Smooth muscle cell (in vitro differentiated cells): ENCODE measurements at regions not wholly inside any gene's neighbourhood (a gene's known extent, or its start where the extent isn't known, plus 50 kb on each side); places are given as distances from the start of the nearest gene placed in this dataset.

Experiments
- DNase-seq: peaks from one replicate; lab custom pipeline; 2025; ENCODE audit not compliant: unreplicated experiment; lab: John Stamatoyannopoulos, UW
- H2AFZ ChIP-seq: fragments of 200-600 bp; sonication (generic); 2 replicates; pipeline ENCODE4 v1.6.0; 2016; ENCODE audit warnings: antibody characterized with exemption, low read depth, mild to moderate bottlenecking
- H3F3A ChIP-seq: fragments of 200-600 bp; sonication (generic); 2 replicates; pipeline ENCODE4 v1.6.0; 2017; ENCODE audit warnings: antibody characterized with exemption, low read depth
- H3K27ac ChIP-seq: fragments of 200-600 bp; sonication (generic); 2 replicates; pipeline ENCODE4 v1.5.1; 2016; ENCODE audit warnings: low read depth, mild to moderate bottlenecking
- H3K27me3 ChIP-seq: fragments of 200-600 bp; sonication (generic); 2 replicates; pipeline ENCODE4 v1.6.1; 2016; ENCODE audit warnings: low read depth, mild to moderate bottlenecking
- H3K36me3 ChIP-seq: fragments of 200-600 bp; sonication (generic); 2 replicates; pipeline ENCODE4 v1.5.1; 2016; ENCODE audit warnings: low read depth
- H3K4me1 ChIP-seq: fragments of 200-600 bp; sonication (generic); 2 replicates; pipeline ENCODE4 v1.5.1; 2016; ENCODE audit warnings: low read depth
- H3K4me2 ChIP-seq: fragments of 200-600 bp; sonication (generic); 2 replicates; pipeline ENCODE4 v1.6.0; 2016; ENCODE audit warnings: mild to moderate bottlenecking
- H3K4me3 ChIP-seq: fragments of 200-600 bp; sonication (generic); 2 replicates; pipeline ENCODE4 v1.5.1; 2016; ENCODE audit warnings: mild to moderate bottlenecking
- H3K79me2 ChIP-seq: fragments of 200-600 bp; sonication (generic); 2 replicates; pipeline ENCODE4 v1.6.0; 2016; ENCODE audit warnings: low read depth, mild to moderate bottlenecking
- H3K9ac ChIP-seq: fragments of 200-600 bp; sonication (generic); 2 replicates; pipeline ENCODE4 v1.6.0; 2016; ENCODE audit warnings: low read depth
- H3K9me3 ChIP-seq: fragments of 200-600 bp; sonication (generic); replicated peaks from 2 replicates; pipeline ENCODE4 v1.5.1; 2016; ENCODE audit warnings: low read depth
- H4K20me1 ChIP-seq: fragments of 200-600 bp; sonication (generic); 2 replicates; pipeline ENCODE4 v1.6.0; 2016; ENCODE audit warnings: low read depth
- CTCF ChIP-seq: fragments of 200-600 bp; sonication (generic); IDR thresholded peaks from 2 replicates; pipeline ENCODE4 v1.5.1; 2017; ENCODE audit warnings: borderline replicate concordance, mild to moderate bottlenecking, antibody characterized with exemption; ENCODE audit not compliant: insufficient read depth, poor library complexity, severe bottlenecking
- WGBS: methylation state at CpG from one replicate; pipeline ENCODE4 v1.1.7; 2016; ENCODE audit warnings: low lambda C conversion rate; 5-methylcytosine and 5-hydroxymethylcytosine counted together

- Histone ChIP-seq H4K20me1 (no peaks in the 10 kb centered on the region), H3K79me2 (no peaks in the 10 kb centered on the region), H3K27me3 (no peaks in the 10 kb centered on the region), H3K36me3 (no peaks in the 10 kb centered on the region), H3K4me2 (no peak overlapping the region), H2AFZ (no peak overlapping the region), H3K4me1 (no peaks in the 10 kb centered on the region), H3K9me3 (peaks cover 4% of the 10 kb centered on the region), H3F3A (no peaks in the 10 kb centered on the region), H3K4me3 (no peak overlapping the region), H3K27ac (no peak overlapping the region), H3K9ac (no peak overlapping the region)
- no peak for DNase-seq
- 90% methylated on average over 3 of the region's 3 CpGs for WGBS
- TF ChIP-seq CTCF, result no peak
These were observed 233.7 kb upstream of the NCKAP5 start for GRCh38 chr2:133801946-133802345.

GRCh38 chr2:133802409-133803039 is 234.3 kb upstream of the NCKAP5 start:
- Histone ChIP-seq H3K27ac (no peak overlapping the region), H3K4me3 (no peak overlapping the region), H2AFZ (no peak overlapping the region), H3K4me2 (no peak overlapping the region), H3F3A (no peaks in the 10 kb centered on the region), H3K79me2 (no peaks in the 10 kb centered on the region), H3K36me3 (no peaks in the 10 kb centered on the region), H3K27me3 (no peaks in the 10 kb centered on the region), H3K4me1 (no peaks in the 10 kb centered on the region), H3K9ac (no peak overlapping the region), H4K20me1 (no peaks in the 10 kb centered on the region), H3K9me3 (no peaks in the 10 kb centered on the region)
- no peak for DNase-seq
- 82% methylated on average over 13 of the region's 13 CpGs for WGBS
- no peak for TF ChIP-seq CTCF

GRCh38 chr2:133806564-133806963 is 238.3 kb upstream of the NCKAP5 start:
- H3K4me3 ChIP-seq, result no peak overlapping the region

More at GRCh38 chr2:133806564-133806963, 238.3 kb upstream of the NCKAP5 start:
- no peaks in the 10 kb centered on the region for H3F3A ChIP-seq
- 95% methylated on average over 5 of the region's 5 CpGs for WGBS
- H3K9me3 ChIP-seq, result no peaks in the 10 kb centered on the region
- no peak overlapping the region for H2AFZ ChIP-seq
- no peak overlapping the region for H3K9ac ChIP-seq
- H3K27me3 ChIP-seq, result no peaks in the 10 kb centered on the region
- no peaks in the 10 kb centered on the region for H3K4me1 ChIP-seq
- no peaks in the 10 kb centered on the region for H3K79me2 ChIP-seq
- TF ChIP-seq CTCF, result no peak
- no peaks in the 10 kb centered on the region for H4K20me1 ChIP-seq
- DNase-seq, result no peak
- no peak overlapping the region for H3K27ac ChIP-seq
- no peak overlapping the region for H3K4me2 ChIP-seq
- no peaks in the 10 kb centered on the region for H3K36me3 ChIP-seq
